HG02623 (cell line): ENCODE measurements at regions not wholly inside any gene's neighbourhood (a gene's known extent, or its start where the extent isn't known, plus 50 kb on each side); places are given as distances from the start of the nearest gene placed in this dataset.

Source experiments
- ATAC-seq: cut with Tn5 transposase; IDR thresholded peaks from one replicate; pipeline ENCODE4 v1.9.1; 2021; ENCODE audit warnings: moderate library complexity; ENCODE audit not compliant: unreplicated experiment

GRCh38 chr3:150105025-150105424, 134.3 kb upstream of the PFN2 start:
- ATAC-seq = no peak

DNA sequence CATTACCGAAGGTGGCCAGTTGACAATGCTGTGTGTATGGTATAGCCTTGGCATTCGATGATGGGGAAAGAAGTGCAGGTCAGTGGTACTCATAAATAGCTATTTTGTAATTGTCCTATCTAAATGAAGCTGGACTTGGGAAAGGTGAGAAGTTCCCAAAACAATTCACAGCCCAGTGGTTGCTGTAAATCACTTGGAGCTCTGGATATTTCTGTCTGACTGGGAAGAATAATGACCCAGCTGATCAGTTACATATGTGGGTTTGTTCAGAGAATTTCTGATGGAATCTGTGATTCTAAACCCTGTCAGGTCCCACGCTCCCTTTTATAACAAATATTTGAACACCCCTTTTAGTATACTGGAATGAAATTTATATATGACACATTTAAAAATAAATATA, 133.9 kb upstream of the PFN2 start:
- no peak for ATAC-seq

DNA sequence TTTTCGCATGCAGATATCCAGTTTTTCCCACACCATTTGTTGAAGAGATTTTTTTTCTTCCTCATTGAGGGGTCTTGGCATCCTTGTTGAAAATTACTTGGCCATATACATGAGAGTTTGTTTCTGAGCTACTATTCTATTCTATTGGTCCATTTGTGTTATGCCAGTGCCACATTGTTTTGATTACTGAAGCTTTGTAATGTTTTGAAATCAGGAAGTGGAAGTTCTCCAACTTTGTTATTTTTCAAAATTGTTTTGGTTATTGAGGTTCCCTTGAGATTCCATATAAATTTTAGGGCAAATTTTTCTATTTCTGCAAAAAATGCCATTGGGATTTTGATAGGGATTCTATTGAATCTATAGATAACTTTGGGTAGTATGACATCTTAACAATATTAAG, 130.3 kb upstream of the PFN2 start:
- no peak for ATAC-seq

DNA sequence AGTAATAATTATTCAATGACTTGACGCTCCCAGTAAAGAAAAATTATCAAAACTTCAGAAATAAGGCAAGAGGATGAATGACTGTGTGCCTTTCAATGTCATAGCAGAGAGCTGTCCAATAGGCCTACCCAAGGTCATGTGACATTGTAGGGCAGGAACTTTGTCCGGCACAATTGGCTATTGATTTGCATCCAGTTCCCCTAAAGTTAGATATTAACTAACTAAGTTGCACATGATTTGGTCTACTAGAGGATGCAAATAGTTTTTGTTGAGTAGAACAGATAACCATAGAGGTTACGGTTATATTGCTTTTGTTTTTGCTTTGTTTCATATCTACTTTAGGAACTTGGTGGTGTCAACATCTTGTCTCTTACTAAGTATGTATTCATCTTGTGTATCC, 127.9 kb upstream of the PFN2 start:
- ATAC-seq = no peak

DNA sequence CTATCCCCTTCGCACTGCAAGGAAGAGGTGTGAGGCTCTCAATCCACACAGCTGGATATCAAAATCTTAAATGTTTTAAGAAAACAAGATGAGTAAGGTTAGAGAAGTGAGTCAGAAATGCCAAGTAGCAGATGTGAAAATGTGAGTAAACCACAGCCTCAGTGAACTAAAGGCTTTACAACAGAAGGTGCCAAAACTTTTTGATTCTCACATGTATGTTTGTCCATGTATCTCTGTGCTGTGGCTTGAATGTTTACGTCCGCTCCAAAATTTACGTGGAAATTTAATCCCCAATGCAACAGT, 126.8 kb upstream of the PFN2 start:
- no peak for ATAC-seq

- ATAC-seq = no peak
Measured at GRCh38 chr3:150096700-150097587, 126.2 kb upstream of the PFN2 start.

DNA sequence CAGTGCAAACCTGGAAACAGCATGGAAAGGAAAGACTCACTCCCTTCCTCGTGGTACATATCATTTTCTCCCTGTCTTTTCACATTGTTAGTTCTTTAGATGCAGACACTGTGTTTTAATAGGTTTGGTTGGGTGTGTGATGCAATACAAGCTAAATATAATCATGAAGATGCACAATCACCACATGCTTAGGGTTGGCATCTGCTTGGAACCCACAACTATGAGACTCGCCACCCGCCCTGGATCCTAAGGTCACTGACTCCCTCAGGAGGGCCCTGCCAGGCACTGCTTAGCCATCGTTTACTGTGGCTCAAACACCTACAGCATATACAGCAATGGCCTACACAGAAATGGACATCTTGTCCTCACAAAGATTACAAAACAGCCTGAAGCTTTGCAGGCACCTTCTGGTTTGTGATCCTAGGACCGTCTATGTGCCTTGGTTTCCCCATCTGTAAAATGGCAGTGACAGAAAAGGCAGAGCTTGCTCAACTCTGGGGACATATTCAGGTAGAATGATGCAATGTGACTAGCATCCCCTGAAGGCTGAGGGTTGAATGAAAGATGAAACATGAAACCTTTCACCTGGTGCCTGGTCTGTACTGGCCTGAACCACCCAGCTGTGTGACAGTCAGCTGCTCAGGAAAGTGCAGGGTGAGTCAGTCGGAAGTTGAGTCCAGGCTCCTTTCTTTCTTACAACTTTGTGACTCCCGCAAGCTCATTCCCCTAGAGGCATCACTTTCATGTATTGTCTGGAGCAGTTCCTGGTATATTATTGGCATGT, 123.6 kb upstream of the PFN2 start:
- no peak for ATAC-seq

- ATAC-seq = no peak
Measured at GRCh38 chr3:150091626-150092025, 120.9 kb upstream of the PFN2 start.

DNA sequence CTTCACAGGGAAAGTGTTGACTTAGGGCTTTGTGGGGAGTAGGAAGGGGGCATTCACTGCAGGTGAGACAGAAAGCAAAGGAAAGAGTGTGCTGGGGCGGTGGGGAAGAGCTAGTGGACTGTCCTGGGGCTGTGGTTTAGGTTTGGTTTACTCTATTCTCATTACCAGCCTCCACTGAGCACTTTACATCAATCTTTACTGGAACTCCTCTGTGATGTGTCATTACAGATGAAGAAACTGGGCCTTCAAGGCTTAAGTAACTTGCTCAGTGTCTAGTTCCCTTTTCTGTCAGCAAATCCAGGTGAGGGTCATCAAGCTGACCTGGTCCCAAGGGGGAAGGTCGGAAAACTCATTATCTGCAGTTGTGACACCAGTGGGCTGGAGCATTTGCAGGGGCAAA, 120.2 kb upstream of the PFN2 start:
- no peak for ATAC-seq

- ATAC-seq = no peak
Measured at GRCh38 chr3:150090006-150090405, 119.3 kb upstream of the PFN2 start.

DNA sequence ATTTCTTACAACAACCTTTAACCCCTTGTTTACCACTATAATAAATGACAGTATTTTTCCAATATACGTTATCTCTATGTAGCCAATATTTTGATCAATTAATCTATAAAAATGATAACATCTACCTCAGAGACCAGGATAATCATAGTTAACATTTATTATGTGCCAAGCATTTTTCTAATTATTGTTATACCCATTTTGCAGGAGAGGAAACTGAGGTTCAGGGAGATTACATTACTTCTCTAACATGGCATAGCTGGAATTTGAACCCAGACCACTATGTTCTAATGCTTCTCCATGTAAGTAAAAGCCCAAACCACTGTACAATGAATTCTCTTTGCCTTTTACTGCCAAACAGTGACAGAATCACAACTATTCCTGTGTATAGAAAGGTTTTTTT, 113.4 kb upstream of the PFN2 start:
- no peak for ATAC-seq

GRCh38 chr3:150083655-150084042, 113.0 kb upstream of the PFN2 start:
- ATAC-seq = no peak

DNA sequence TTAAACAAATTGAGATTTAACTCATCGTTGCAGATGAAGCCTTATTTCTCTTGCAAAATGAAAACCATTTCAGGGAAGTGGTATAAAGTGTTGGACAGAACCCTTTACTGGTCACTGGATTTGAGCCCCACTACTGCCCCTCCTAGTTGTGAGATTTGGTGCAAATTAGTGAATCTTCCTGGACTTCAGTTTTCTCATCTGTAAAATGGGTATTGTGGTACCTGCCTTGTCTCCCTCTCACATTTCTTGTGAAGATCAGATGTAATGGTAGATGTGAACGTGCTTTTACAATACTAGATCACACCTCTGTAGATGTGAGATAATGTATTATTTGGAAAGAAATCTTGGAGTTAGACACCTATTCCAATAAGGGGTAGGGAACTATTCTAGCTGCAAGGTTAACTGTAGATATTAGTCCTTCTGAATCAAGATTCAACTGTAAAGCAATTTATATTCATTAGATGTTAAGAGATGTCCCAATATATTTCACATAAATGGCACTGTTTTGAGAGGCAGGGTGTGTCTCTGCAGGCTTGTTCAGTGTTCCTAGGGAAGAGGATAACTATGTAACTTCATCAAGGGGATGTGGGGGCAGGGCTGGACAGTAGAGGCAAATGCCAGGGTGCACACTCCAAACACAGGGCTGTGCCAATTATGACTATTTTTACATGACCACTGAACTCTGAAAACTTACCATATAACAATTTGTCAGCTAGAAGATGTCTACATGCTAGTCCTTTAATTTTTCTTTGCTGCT, 112.4 kb upstream of the PFN2 start:
- no peak for ATAC-seq

GRCh38 chr3:150081084-150081483, 110.4 kb upstream of the PFN2 start:
- no peak for ATAC-seq

DNA sequence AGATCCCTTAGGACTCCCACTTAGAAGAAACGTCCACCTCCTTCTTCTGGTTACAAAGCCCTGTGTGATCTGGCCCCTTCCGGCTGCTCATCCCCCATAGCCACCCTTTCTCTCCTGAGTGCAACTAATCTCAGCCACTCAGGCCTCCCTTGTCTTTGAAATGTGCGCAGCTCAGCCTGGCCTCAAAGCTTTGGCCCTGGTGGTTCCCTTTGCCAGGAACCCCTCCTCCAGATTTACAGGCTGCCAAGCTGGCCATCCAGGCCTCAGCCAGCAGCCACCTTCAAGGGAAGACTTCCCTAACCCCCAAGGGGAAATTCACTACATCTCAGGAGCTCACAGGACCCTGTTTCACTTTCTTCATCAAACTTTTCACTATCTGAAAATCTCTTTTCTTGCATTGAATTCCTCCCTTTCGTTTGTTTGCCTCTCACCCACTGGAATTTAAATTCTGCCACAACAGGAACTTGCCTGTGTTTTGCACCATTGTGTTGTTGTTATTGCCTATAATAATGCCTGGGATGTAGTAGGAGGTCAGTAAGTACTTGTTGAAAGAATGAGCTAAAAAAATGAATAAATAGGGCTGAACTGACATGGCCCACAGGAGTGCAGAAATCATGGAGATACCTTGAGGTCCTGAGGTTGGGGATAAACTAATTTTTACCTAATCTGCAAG, 109.5 kb upstream of the PFN2 start:
- ATAC-seq = no peak

GRCh38 chr3:150079029-150079739, 108.5 kb upstream of the PFN2 start:
- no peak for ATAC-seq

- ATAC-seq = no peak
Measured at GRCh38 chr3:150077581-150078247, 107.0 kb upstream of the PFN2 start.

DNA sequence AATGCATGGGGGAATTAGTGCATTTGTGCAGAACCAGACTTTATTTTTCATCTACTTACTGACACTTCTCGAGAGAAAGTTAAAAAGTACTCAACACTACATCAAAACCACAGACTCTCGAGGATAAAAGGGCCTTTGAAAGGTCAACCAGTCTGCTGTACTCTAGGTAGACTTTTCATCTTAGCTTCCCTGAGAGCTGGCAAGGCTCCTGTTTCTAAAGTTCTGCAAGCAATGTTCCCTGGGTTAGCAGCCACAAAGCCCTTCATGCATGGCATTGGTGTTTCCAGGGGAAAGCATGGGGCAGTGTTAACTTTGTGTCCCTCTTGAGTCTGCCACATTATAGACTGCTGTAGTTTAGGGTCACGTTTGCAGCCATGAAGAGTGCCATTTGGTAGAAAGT, 106.4 kb upstream of the PFN2 start:
- no peak for ATAC-seq

DNA sequence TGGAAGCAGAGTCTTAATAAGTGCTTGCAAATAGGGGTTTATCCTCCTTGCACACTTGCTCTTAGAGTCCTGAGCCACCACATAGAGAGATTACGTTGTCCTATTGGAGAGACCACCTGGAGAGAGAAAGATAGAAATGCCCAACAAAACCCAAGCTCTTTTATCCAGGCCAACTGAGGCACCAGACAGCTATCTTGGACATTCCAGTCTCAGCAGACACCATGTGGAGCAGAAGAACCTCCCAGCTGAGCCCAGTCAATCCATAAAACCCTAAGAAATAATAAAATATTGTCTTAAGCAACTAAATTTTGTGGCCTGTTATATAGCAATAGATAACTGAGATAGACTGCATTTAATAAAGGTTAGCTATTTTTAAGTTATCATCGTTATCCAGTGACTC, 105.7 kb upstream of the PFN2 start:
- ATAC-seq = no peak

- no peak for ATAC-seq
Measured at GRCh38 chr3:150075417-150075865, 104.7 kb upstream of the PFN2 start.
